ENCODE measurements at regions not wholly inside any gene's neighbourhood (a gene's known extent, or its start where the extent isn't known, plus 50 kb on each side); places are given as distances from the start of the nearest gene placed in this dataset.

- Histone ChIP-seq H2AK5ac (ENCODE audit: insufficient read length, low read length) (no peak overlapping the region), H2BK15ac (ENCODE audit: low read depth, low read length) (no peak overlapping the region), H4K20me1 (ENCODE audit: control insufficient read depth, insufficient read depth, insufficient read length) (no peaks in the 10 kb centered on the region), H3K79me1 (ENCODE audit: insufficient read depth, low read depth, low read length, poor library complexity, severe bottlenecking) (no peaks in the 10 kb centered on the region), H3K4ac (ENCODE audit: low read depth, low read length) (no peak overlapping the region), H4K91ac (ENCODE audit: insufficient read length, low read depth, low read length) (no peak overlapping the region), H3K4me1 (ENCODE audit: insufficient read depth, low read length) (no peaks in the 10 kb centered on the region), H3K56ac (ENCODE audit: insufficient read length, low read depth, low read length) (no peak overlapping the region), H3T11ph (ENCODE audit: low read length) (no peak overlapping the region), H3K9me3 (ENCODE audit: control insufficient read depth, low read depth, low read length) (no peaks in the 10 kb centered on the region), H2BK5ac (ENCODE audit: insufficient read length, low read length) (no peak overlapping the region), H2BK20ac (ENCODE audit: low read depth, low read length, poor library complexity, severe bottlenecking) (no peak overlapping the region), H3K9ac (ENCODE audit: extremely low read depth, insufficient read length, low read length) (no peak overlapping the region), H3K18ac (ENCODE audit: insufficient read length, low read depth, low read length) (no peak overlapping the region), H3K27ac (ENCODE audit: insufficient read length, low read depth, low read length) (no peak overlapping the region), H2AFZ (ENCODE audit: low read length) (no peak overlapping the region), H3K14ac (ENCODE audit: insufficient read depth, low read length) (no peak overlapping the region), H3K23me2 (ENCODE audit: insufficient read length, low read depth, low read length, poor library complexity, severe bottlenecking) (no peaks in the 10 kb centered on the region), H2BK12ac (ENCODE audit: insufficient read length, low read depth, low read length) (no peak overlapping the region), H4K5ac (ENCODE audit: insufficient read length, low read depth, low read length) (no peak overlapping the region), H3K79me2 (ENCODE audit: insufficient read depth, low read length) (no peaks in the 10 kb centered on the region), H3K4me2 (ENCODE audit: insufficient read depth, insufficient read length, low read length) (no peak overlapping the region), H4K8ac (replicated peaks; ENCODE audit: insufficient read length, low read depth, low read length) (no peak overlapping the region), H3K23ac (ENCODE audit: insufficient read length, low read depth, low read length) (no peak overlapping the region), H3K27me3 (ENCODE audit: insufficient read depth, low read length) (no peaks in the 10 kb centered on the region), H2BK120ac (ENCODE audit: low read depth, low read length, poor library complexity, severe bottlenecking) (no peak overlapping the region)
- Mint-ChIP-seq H3K27me3 (ENCODE audit: low read depth) (no peaks in the 10 kb centered on the region), H3K9me3 (peaks cover 6 to 15% of the 10 kb centered on the region in 2 experiments; a peak in 3 of 5 replicates), H3K4me1 (no peaks in the 10 kb centered on the region), H3K4me3 (no peak overlapping the region), H3K36me3 (ENCODE audit: insufficient read depth in 1 of 3, low read depth in 3 of 3) (peaks cover 0 to 5% (median 0%) of the 10 kb centered on the region in 3 experiments; a peak in 3 of 7 replicates), H3K27ac (no peak overlapping the region)
- WGBS (ENCODE audit: extremely low coverage, insufficient read length, low lambda C conversion rate): no CpG with 5 or more reads among the region's 2 CpGs
- TF ChIP-seq, protein P1, sequence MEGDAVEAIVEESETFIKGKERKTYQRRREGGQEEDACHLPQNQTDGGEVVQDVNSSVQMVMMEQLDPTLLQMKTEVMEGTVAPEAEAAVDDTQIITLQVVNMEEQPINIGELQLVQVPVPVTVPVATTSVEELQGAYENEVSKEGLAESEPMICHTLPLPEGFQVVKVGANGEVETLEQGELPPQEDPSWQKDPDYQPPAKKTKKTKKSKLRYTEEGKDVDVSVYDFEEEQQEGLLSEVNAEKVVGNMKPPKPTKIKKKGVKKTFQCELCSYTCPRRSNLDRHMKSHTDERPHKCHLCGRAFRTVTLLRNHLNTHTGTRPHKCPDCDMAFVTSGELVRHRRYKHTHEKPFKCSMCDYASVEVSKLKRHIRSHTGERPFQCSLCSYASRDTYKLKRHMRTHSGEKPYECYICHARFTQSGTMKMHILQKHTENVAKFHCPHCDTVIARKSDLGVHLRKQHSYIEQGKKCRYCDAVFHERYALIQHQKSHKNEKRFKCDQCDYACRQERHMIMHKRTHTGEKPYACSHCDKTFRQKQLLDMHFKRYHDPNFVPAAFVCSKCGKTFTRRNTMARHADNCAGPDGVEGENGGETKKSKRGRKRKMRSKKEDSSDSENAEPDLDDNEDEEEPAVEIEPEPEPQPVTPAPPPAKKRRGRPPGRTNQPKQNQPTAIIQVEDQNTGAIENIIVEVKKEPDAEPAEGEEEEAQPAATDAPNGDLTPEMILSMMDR (conservative IDR thresholded peaks at IDR 0.05): no peak
- DNase-seq: no peak
Measured at GRCh38 chr6:86273936-86274335, 631.2 kb upstream of the SYNCRIP start.
